ENCODE measurements at regions not wholly inside any gene's neighbourhood (a gene's known extent, or its start where the extent isn't known, plus 50 kb on each side); places are given as distances from the start of the nearest gene placed in this dataset.
"Not testable (repeated sequence)": the region's sequence is repeated elsewhere in the genome, so short reads cannot be mapped to it uniquely, and the experiment has no call there.

GRCh38 chr2:4110273-4110672, 406.9 kb downstream of the DCDC2C start (continued):
- no peak for TF ChIP-seq ZZZ3 (CRISPR knock-in tag; IDR thresholded peaks at IDR 0.05; ENCODE audit: borderline replicate concordance)
- TF ChIP-seq, protein P1, sequence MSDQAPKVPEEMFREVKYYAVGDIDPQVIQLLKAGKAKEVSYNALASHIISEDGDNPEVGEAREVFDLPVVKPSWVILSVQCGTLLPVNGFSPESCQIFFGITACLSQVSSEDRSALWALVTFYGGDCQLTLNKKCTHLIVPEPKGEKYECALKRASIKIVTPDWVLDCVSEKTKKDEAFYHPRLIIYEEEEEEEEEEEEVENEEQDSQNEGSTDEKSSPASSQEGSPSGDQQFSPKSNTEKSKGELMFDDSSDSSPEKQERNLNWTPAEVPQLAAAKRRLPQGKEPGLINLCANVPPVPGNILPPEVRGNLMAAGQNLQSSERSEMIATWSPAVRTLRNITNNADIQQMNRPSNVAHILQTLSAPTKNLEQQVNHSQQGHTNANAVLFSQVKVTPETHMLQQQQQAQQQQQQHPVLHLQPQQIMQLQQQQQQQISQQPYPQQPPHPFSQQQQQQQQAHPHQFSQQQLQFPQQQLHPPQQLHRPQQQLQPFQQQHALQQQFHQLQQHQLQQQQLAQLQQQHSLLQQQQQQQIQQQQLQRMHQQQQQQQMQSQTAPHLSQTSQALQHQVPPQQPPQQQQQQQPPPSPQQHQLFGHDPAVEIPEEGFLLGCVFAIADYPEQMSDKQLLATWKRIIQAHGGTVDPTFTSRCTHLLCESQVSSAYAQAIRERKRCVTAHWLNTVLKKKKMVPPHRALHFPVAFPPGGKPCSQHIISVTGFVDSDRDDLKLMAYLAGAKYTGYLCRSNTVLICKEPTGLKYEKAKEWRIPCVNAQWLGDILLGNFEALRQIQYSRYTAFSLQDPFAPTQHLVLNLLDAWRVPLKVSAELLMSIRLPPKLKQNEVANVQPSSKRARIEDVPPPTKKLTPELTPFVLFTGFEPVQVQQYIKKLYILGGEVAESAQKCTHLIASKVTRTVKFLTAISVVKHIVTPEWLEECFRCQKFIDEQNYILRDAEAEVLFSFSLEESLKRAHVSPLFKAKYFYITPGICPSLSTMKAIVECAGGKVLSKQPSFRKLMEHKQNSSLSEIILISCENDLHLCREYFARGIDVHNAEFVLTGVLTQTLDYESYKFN (CRISPR knock-in tag; conservative IDR thresholded peaks at IDR 0.05) = no peak
- no peak for TF ChIP-seq SIN3B (IDR thresholded peaks at IDR 0.05; ENCODE audit: low read length)
- TF ChIP-seq, protein P2, sequence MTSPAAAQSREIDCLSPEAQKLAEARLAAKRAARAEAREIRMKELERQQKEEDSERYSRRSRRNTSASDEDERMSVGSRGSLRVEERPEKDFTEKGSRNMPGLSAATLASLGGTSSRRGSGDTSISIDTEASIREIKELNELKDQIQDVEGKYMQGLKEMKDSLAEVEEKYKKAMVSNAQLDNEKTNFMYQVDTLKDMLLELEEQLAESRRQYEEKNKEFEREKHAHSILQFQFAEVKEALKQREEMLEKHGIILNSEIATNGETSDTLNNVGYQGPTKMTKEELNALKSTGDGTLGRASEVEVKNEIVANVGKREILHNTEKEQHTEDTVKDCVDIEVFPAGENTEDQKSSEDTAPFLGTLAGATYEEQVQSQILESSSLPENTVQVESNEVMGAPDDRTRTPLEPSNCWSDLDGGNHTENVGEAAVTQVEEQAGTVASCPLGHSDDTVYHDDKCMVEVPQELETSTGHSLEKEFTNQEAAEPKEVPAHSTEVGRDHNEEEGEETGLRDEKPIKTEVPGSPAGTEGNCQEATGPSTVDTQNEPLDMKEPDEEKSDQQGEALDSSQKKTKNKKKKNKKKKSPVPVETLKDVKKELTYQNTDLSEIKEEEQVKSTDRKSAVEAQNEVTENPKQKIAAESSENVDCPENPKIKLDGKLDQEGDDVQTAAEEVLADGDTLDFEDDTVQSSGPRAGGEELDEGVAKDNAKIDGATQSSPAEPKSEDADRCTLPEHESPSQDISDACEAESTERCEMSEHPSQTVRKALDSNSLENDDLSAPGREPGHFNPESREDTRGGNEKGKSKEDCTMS (CRISPR knock-in tag; conservative IDR thresholded peaks at IDR 0.05) = no peak
- TF ChIP-seq ZNF704 (CRISPR knock-in tag; IDR thresholded peaks at IDR 0.05; ENCODE audit: borderline replicate concordance) = no peak
- no peak for TF ChIP-seq ZMYM4 (CRISPR knock-in tag; IDR thresholded peaks at IDR 0.05)
- peak; percentile 43; the same call in 1 of the 2 replicates for TF ChIP-seq STAG1 (CRISPR knock-in tag; IDR thresholded peaks at IDR 0.05)

DNA sequence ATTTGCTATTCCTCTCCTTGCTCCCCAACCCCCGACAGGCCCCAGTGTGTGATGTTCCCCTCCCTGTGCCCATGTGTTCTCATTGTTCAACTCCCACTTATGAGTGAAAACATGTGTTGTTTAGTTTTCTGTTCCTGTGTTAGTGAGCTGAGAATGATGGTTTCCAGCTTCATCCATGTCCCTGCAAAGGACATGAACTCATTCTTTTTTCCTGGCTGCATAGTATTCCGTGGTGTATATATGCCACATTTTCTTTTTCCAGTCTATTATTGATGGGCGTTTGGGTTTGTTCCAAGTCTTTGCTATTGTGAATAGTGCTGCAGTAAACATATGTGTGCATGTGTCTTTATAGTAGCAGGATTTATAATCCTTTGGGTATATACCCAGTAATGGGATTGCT, 412.1 kb downstream of the DCDC2C start:
- WGBS (ENCODE audit: low lambda C conversion rate) = 0% methylated on average over 3 of the region's 3 CpGs
- H3K9me3 ChIP-seq (ENCODE audit: low read length); intact Hi-C loops (cut with micrococcal nuclease; ENCODE audit: unreplicated experiment); in situ Hi-C loops (cut with HindIII; ENCODE audit: extremely low pct_ligation_motif_present, low pct_unique_long_range_greater_than_20kb); H3K27me3 ChIP-seq (ENCODE audit: control insufficient read depth in 1 of 2, insufficient read depth in 2 of 2, low read length in 2 of 2); BruUV-seq (replicated peaks); H3K79me2 ChIP-seq (ENCODE audit: insufficient read depth, low read length); H3K9ac ChIP-seq (ENCODE audit: insufficient read depth, low read depth, low read length); CTCF ChIA-PET (ENCODE audit: low intra/inter-chr PET ratio, low total read pairs); H4K20me1 ChIP-seq (ENCODE audit: insufficient read depth, low read length); H3K4me3 ChIP-seq (replicated peaks in 1 of 3; ENCODE audit: insufficient read depth in 1 of 3, low read depth in 2 of 3, low read length in 3 of 3); H3K4me2 ChIP-seq (ENCODE audit: low read depth, low read length); H3K36me3 ChIP-seq (replicated peaks in 1 of 2; ENCODE audit: control insufficient read depth in 1 of 2, insufficient read depth in 2 of 2, low read length in 2 of 2); POLR2A ChIA-PET; FAIRE-seq; ATAC-seq; H3K4me1 ChIP-seq (ENCODE audit: insufficient read depth, low read length); H2AFZ ChIP-seq (ENCODE audit: low read length); H3K27ac ChIP-seq (ENCODE audit: extremely low read length, insufficient read depth, low read length); DNase-seq (ENCODE audit: low spot score): not testable (repeated sequence)
